ENCODE measurements at regions not wholly inside any gene's neighbourhood (a gene's known extent, or its start where the extent isn't known, plus 50 kb on each side); places are given as distances from the start of the nearest gene placed in this dataset.
"Not testable (repeated sequence)": the region's sequence is repeated elsewhere in the genome, so short reads cannot be mapped to it uniquely, and the experiment has no call there.

DNA sequence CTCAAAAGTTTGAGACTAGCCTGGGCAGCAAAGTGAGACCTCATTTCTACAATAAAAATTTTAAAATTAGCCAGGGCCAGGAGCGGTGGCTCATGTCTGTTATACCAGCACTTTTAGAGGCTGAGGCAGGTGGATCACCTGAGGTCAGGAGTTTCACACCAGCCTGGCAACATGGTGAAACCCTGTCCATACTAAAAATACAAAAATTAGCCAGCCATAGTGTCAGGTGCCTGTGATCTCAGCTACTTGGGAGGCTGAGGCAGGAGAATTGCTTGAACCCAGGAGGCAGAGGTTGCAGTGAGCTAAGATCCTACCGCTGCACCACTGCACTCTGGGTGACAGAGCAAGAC is 85.1 kb upstream of the MAP4 start:
- DNase-seq: not testable (repeated sequence)

DNA sequence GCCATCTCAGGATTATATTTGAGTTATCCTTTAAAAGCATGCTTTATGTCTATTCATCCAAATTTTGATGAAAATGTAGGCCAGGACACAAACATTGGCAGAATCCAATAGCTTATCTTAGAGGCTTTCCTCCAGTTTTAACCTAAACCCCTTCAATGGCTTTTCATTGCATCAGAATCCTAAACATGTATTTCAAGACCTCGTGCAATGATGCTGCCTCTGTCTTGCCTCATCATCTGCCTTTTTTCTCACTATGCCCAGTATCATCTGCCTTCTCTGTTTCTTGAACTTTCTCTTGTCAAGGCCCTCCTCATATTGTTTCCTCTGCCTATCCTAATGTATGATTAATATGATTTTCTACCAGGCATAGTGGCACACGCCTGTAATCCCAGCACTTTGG is 76.1 kb upstream of the MAP4 start:
- no peak for DNase-seq

DNA sequence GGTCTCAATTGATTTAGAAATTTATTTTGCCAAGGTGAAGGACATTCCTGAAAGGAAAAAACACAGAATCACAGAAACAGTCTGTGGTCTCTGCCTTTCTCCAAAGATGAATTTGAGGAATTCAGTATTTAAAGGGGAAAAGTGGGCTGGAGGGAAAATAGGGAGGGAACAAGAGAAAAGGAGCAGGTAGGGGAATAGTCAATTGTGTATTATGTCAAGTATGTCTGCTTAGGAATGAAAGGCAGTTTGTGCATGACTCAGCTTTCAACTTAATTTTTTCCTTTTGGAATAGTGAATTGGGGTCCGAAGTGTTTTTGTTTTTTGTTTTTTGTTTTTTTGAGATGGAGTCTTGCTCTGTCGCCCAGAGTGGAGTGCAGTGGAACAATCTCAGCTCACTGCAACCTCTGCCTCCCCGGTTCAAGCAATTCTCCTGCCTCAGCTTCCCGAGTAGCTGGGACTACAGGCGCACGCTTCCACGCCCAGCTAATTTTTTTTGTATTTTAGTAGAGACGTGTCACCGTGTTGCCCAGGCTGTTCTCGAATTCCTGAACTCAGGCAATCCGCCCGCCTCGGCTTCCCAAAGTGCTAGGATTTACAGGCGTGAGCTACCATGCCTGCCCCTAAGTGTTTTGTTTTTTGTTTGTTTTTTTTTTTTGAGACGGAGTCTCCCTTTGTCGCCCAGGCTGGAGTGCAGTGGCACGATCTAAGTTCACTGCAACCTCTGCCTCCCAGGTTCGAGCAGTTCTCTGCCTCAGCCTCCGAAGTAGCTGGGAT is 74.1 kb upstream of the MAP4 start:
- DNase-seq: no peak

- peak; percentile 98 for DNase-seq
Observed at GRCh38 chr3:48088749-48089466, 72.7 kb upstream of the MAP4 start.

- peak; percentile 68 for DNase-seq
Observed at GRCh38 chr3:48088056-48088748, 72.0 kb upstream of the MAP4 start.

- no peak for DNase-seq
Observed at GRCh38 chr3:48086705-48087104, 70.5 kb upstream of the MAP4 start.

- no peak for DNase-seq
Observed at GRCh38 chr3:48084929-48085328, 68.7 kb upstream of the MAP4 start.

- DNase-seq: no peak
Observed at GRCh38 chr3:48084170-48084569, 68.0 kb upstream of the MAP4 start.

GRCh38 chr3:48082580-48083184 is 66.5 kb upstream of the MAP4 start:
- DNase-seq: no peak

DNA sequence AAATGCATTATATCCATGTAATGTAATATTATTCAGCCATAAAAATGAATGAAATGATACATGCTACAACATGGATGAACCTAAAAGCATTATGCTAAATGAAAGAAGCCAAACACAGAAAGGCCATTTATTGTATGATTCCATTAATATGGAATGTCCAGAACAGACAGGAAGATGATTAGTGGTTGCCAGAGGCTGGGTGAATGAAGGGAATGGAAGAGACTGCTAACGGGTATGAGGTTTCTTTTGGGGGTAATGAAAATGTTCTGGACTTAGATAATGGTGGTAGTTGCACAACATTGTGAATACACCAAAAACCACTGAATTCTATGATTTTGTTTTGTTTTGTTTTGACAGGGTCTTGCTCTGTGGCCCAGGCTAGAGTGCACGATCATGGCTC is 61.6 kb upstream of the MAP4 start:
- DNase-seq: no peak

- DNase-seq: no peak
Observed at GRCh38 chr3:48070030-48070429, 53.8 kb upstream of the MAP4 start.

DNA sequence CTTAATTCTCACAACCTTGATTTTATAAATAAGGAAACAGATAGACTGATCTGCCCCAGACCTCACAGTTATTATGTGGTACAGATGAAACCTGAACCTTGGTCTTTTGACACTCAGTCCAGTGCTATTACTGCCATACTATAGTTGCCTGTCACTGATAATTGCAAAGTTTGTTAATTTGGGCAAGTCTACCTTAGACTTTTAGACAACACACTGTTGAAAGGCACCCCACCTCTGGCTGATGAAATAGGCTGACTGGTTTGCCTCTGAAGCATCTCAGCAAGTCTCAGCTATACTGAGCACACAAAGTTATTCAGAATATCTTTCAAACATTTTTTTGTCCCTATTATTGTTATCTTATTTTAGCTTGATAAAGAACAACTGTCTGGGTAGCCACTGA is 53.1 kb upstream of the MAP4 start:
- no peak for DNase-seq

- no peak for DNase-seq
Observed at GRCh38 chr3:48068886-48069285, 52.7 kb upstream of the MAP4 start.

GRCh38 chr3:48068320-48068719 is 52.1 kb upstream of the MAP4 start:
- DNase-seq: not testable (repeated sequence)

DNA sequence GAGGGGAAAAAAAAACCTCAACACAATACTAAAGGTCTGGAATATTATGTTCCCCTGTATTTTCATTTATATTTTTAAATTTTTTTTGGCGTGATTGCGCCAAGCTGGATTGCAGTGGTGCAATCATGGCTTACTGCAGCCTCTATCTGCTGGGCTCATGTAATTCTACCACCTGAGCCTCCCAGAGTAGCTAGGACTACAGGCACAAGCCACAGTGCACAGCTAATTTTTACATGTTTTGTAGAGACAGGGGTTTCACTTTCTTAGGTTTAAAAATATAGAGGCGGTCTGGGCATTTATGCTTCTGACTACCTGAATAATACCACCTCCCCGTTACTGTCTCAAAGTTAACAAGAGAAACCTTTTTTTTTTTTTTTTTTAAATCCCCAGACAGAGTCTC is 51.1 kb upstream of the MAP4 start:
- no peak for DNase-seq
